Gastroesophageal sphincter (tissue), 4 donors: ENCODE measurements at regions not wholly inside any gene's neighbourhood (a gene's known extent, or its start where the extent isn't known, plus 50 kb on each side); places are given as distances from the start of the nearest gene placed in this dataset.

Experiments
- ATAC-seq: fragments of 150-250 bp; one replicate; pipeline ENCODE4 v1.9.1; 2016; ENCODE audit warnings: mild to moderate bottlenecking, moderate library complexity
- H3K27ac ChIP-seq, 4 donors: fragments of 200-600 bp; sonication (generic) in 3 of 4; 1 replicate in 3 of 4; 2 replicates in 1 of 4; pipeline ENCODE4 v1.5.1; 2016 to 2019
- H3K27me3 ChIP-seq: fragments of 200-600 bp; sonication (generic); one replicate; pipeline ENCODE4 v1.5.1; 2019
- H3K36me3 ChIP-seq, 2 donors: fragments of 200-600 bp; sonication (generic); one replicate each; pipeline ENCODE4 v1.5.1; 2019; ENCODE audit warnings: control low read depth in 1 of 2
- H3K4me1 ChIP-seq, 3 donors: fragments of 200-600 bp; sonication (generic); 1 replicate in 2 of 3; 2 replicates in 1 of 3; pipeline ENCODE4 v1.5.1; 2016 to 2019; ENCODE audit warnings: control low read depth in 2 of 3
- H3K4me3 ChIP-seq, 2 donors: fragments of 200-600 bp; sonication (generic); one replicate each; pipeline ENCODE4 v1.5.1; 2019; ENCODE audit warnings: mild to moderate bottlenecking in 1 of 2, moderate library complexity in 1 of 2
- H3K9me3 ChIP-seq, 3 donors: fragments of 200-600 bp; sonication (generic); one replicate each; pipeline ENCODE4 v1.5.1; 2017 to 2019; ENCODE audit warnings: control low read depth in 2 of 3
- EP300 ChIP-seq: sonication (generic); formaldehyde crosslinking; IDR thresholded peaks from one replicate; pipeline ENCODE4 v1.6.1; 2017; ENCODE audit warnings: antibody characterized with exemption, mild to moderate bottlenecking
- POLR2A ChIP-seq, 2 donors: fragments of 450-650 bp; IDR thresholded peaks; one replicate each; pipeline ENCODE4 v1.6.1; 2017; ENCODE audit warnings: antibody characterized with exemption in 2 of 2, mild to moderate bottlenecking in 2 of 2, moderate library complexity in 1 of 2
- POLR2AphosphoS5 ChIP-seq: sonication (generic); formaldehyde crosslinking; IDR thresholded peaks from one replicate; pipeline ENCODE4 v1.6.1; 2017; ENCODE audit warnings: antibody characterized with exemption
- WGBS, 2 donors: methylation state at CpG; one replicate each; pipeline ENCODE4 v1.1.5; 2018; ENCODE audit warnings: low coverage in 1 of 2; 5-methylcytosine and 5-hydroxymethylcytosine counted together
- TF ChIP-seq, protein P1 (sequence below), 4 experiments: fragments of 200-600 bp in 2 of 4; fragments of 450-650 bp in 2 of 4; sonication (generic) in 1 of 4; IDR thresholded peaks; one replicate each; pipeline ENCODE4 v1.5.1; 2017 to 2019; ENCODE audit warnings: antibody characterized with exemption in 4 of 4, mild to moderate bottlenecking in 2 of 4, moderate library complexity in 2 of 4

DNA sequence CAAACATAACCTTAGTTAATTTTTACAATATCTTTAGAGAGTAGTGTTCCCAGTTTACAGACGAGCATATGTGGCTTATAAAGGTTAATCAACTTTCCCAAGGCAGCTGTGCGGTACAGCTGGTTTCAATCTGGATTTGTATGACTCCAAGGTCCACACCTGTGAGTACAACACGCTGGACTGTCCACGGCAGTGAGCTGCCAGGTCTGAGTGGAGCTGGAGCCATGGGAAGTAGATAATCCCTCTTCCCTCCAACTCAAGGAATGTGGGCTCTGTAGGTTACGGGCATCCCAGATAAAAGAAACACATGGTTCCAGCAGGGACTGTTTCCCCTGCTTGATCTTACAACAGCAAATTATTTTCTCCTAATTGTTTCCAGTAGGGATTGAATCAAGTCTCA lies 102.2 kb downstream of the SOD2 start:
- H3K36me3 ChIP-seq = no peaks in the 10 kb centered on the region
- H3K9me3 ChIP-seq = no peaks in the 10 kb centered on the region
- no peak overlapping the region for H3K27ac ChIP-seq
- 75 to 82% methylated on average over 3 to 4 of the region's 5 CpGs for WGBS, 2 donors
- no peak for TF ChIP-seq POLR2AphosphoS5
- TF ChIP-seq EP300 = no peak
- TF ChIP-seq, protein P1, sequence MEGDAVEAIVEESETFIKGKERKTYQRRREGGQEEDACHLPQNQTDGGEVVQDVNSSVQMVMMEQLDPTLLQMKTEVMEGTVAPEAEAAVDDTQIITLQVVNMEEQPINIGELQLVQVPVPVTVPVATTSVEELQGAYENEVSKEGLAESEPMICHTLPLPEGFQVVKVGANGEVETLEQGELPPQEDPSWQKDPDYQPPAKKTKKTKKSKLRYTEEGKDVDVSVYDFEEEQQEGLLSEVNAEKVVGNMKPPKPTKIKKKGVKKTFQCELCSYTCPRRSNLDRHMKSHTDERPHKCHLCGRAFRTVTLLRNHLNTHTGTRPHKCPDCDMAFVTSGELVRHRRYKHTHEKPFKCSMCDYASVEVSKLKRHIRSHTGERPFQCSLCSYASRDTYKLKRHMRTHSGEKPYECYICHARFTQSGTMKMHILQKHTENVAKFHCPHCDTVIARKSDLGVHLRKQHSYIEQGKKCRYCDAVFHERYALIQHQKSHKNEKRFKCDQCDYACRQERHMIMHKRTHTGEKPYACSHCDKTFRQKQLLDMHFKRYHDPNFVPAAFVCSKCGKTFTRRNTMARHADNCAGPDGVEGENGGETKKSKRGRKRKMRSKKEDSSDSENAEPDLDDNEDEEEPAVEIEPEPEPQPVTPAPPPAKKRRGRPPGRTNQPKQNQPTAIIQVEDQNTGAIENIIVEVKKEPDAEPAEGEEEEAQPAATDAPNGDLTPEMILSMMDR (IDR thresholded peaks at IDR 0.05) = no peak
- no peak for TF ChIP-seq POLR2A (IDR thresholded peaks at IDR 0.05)
- ATAC-seq = no peak
- H3K4me1 ChIP-seq = peaks cover 0 to 5% (median 5%) of the 10 kb centered on the region in 3 donors
- no peaks in the 10 kb centered on the region for H3K27me3 ChIP-seq
- H3K4me3 ChIP-seq = no peak overlapping the region

DNA sequence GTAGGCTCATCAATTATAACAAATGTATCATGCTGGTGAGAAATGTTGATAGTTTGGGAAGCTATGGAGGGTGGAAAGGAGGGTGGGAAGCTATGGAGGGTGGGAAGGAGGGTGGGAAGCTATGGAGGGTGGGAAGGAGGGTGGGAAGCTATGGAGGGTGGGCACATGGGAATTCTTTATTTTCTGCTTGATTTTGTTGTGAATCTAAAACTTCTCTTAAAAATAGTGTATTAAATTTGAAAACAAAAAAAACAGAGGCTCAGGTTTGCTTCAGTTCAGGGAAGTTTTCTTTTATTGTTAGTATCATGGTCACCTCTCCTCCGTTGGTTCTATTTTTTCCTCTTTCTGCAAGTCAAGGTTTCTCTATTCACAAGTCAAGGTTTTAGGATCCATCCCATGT lies 106.4 kb downstream of the SOD2 start:
- Histone ChIP-seq H3K4me3 (no peak overlapping the region), H3K27ac (no peak overlapping the region), H3K36me3 (no peaks in the 10 kb centered on the region), H3K9me3 (no peaks in the 10 kb centered on the region), H3K27me3 (no peaks in the 10 kb centered on the region), H3K4me1 (no peaks in the 10 kb centered on the region)
- 85 to 92% methylated on average over 1 of the region's 1 CpG for WGBS, 2 donors
- TF ChIP-seq, protein P1 (IDR thresholded peaks at IDR 0.05) = no peak
- no peak for TF ChIP-seq POLR2AphosphoS5
- no peak for TF ChIP-seq EP300
- no peak for TF ChIP-seq POLR2A (IDR thresholded peaks at IDR 0.05)
- no peak for ATAC-seq

DNA sequence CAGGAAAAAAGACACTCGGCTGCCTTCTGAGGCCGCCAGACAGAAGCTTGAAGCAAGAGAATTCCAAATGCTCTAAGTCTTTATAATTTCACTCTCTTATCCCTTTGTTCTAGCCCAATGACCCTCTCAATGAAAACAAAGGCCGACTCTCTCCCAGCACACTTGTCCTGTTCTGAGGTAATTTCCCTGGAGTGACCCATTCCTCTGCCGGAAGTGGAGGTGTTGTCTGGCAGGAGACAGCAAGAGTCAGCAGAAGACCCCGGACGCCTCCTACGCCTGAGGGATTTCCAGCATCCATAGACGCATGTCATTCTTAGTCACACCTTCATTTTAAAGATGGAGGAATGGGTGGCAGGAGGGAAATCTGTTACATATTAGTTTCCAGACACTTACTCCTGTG lies 110.3 kb downstream of the SOD2 start:
- Histone ChIP-seq H3K27me3 (no peaks in the 10 kb centered on the region), H3K4me3 (no peak overlapping the region), H3K4me1 (no peaks in the 10 kb centered on the region), H3K9me3 (no peaks in the 10 kb centered on the region), H3K36me3 (no peaks in the 10 kb centered on the region), H3K27ac (no peak overlapping the region)
- 90 to 100% methylated on average over 2 to 6 of the region's 8 CpGs for WGBS, 2 donors
- TF ChIP-seq, protein P1 (IDR thresholded peaks at IDR 0.05) = no peak
- no peak for ATAC-seq

DNA sequence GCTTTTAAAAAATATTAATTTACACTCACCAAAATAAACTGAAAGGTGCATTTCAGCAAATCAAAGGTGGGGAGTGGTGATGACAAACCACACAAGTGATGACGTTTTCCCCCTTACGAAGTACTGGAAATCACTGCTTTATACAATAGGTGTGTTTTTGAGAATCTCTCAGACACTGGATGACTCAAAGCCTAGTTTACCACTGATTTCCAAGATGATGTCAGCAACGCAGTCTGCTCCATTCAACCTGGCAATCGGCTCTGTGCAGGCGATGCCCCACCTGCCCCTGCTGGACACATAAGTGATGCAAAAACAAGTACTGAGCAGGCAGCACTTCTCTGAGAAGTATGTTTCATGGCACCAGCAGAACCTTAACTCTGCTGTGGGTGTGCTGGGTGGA lies 114.4 kb downstream of the SOD2 start:
- TF ChIP-seq POLR2A (IDR thresholded peaks at IDR 0.05) (no peak), EP300 (no peak), POLR2AphosphoS5 (no peak)
- TF ChIP-seq, protein P1 (IDR thresholded peaks at IDR 0.05) = no peak
- WGBS, 2 donors = 84 to 100% methylated on average over 3 to 5 of the region's 5 CpGs
- ATAC-seq = no peak
- Histone ChIP-seq H3K4me3 (no peak overlapping the region), H3K9me3 (no peaks in the 10 kb centered on the region), H3K27ac (no peak overlapping the region), H3K27me3 (no peaks in the 10 kb centered on the region), H3K36me3 (no peaks in the 10 kb centered on the region), H3K4me1 (no peaks in the 10 kb centered on the region)

DNA sequence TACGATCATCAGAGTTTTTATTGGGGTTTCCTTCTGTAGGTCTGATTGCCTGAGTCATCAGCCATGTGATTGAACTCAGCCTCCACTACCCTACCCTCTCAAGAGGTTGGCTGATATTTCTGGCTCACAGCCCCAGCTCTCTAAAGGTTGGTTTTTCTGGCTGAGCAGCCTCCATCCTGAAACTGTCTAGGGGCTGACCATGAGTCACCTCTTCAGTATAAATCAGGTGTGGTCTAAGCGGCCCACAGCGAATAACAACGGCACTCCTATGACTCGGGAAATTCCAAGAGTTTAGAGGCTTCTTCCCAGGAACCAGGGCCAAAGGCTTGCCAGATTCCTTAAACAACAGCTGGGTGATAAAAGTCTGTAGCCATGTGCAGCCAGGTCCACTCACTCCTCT lies 115.5 kb downstream of the SOD2 start:
- no peak for ATAC-seq
- no peaks in the 10 kb centered on the region for H3K27me3 ChIP-seq
- TF ChIP-seq POLR2AphosphoS5 = no peak
- no peak for TF ChIP-seq POLR2A (IDR thresholded peaks at IDR 0.05)
- no peak for TF ChIP-seq EP300
- TF ChIP-seq, protein P1 (IDR thresholded peaks at IDR 0.05) = no peak
- H3K4me1 ChIP-seq = no peaks in the 10 kb centered on the region
- H3K36me3 ChIP-seq = no peaks in the 10 kb centered on the region
- WGBS, 2 donors = 50% methylated on average over 3 of the region's 5 CpGs; no CpG with 5 or more reads in 1 of the 2 donors
- no peak overlapping the region for H3K27ac ChIP-seq
- no peak overlapping the region for H3K4me3 ChIP-seq
- no peaks in the 10 kb centered on the region for H3K9me3 ChIP-seq
